ENCODE measurements at regions not wholly inside any gene's neighbourhood (a gene's known extent, or its start where the extent isn't known, plus 50 kb on each side); places are given as distances from the start of the nearest gene placed in this dataset.

DNA sequence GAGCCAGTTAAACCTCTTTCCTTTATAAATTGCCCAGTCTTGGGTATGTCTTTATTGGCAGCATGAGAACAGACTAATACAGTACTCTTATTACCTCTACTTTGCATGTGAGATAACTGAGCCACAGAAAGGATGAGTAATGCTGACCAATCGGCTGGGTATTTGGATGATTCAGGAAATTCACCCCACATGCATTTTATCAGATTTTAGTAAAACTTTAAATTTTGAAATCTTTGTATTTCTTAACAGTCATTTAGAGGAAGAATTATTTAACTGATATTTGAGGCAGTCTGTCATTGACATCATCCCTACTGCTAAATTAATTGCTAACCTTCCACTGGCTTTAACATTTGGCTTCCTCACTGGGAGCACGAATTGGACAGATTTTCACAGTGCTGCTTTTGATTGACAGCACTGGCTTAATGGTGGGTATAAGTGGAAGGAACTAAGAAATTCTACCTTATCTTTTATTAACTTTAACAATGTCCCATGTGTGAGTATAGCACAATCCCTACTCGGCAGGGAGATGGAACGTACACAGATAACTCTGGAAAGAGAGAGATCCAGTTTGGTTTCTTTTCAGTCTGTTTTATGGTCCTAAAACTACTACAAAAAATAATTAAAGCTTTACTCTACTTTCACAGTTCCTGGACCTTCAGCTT lies 261.0 kb downstream of the DACT1 start:
- no peak for DNase-seq
- intact Hi-C loops (cut with DNase I) = no loop called here
- no peaks in the 10 kb centered on the region for H3K27me3 ChIP-seq (ENCODE audit: control insufficient read depth in 1 of 2, insufficient read depth in 2 of 2, low read length in 1 of 2)
- no peak overlapping the region for H3K27ac ChIP-seq (ENCODE audit: low read depth in 1 of 2, low read length in 2 of 2)
- no peak overlapping the region for H3K4me3 ChIP-seq (ENCODE audit: low read length in 2 of 2)
- WGBS, 2 donors = 72 to 81% methylated on average over 4 of the region's 4 CpGs
- peaks cover 2% of the 10 kb centered on the region for H3K9me3 ChIP-seq (ENCODE audit: control insufficient read depth, low read length)
- ATAC-seq (ENCODE audit: low FRiP score) = no peak
- H3K4me1 ChIP-seq (ENCODE audit: control insufficient read depth in 1 of 2, insufficient read depth in 2 of 2, low read length in 2 of 2) = no peaks in the 10 kb centered on the region
- no peaks in the 10 kb centered on the region for H3K36me3 ChIP-seq (ENCODE audit: control insufficient read depth in 1 of 2, insufficient read depth in 2 of 2, low read length in 1 of 2)

DNA sequence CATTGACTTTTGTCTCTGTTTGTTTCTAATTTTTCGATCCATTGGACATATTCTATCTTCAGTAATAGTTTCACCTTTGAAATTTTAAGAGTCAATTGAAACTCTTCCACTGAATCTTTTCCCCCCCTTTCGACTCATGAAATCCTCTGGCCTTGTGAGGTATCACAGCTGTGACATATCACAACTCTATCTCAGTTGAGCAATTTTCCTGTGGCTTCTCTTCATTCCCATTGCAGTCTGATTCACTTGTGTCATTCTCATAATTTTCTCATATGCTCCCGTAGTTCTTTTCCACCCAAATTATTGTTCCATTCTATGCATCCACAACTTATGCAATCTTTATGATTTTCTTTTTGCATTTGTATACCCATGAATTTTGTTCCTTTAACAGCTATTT lies 261.6 kb downstream of the DACT1 start:
- ATAC-seq (ENCODE audit: low FRiP score) (no peak), DNase-seq (no peak)
- Histone ChIP-seq H3K27me3 (ENCODE audit: control insufficient read depth in 1 of 2, insufficient read depth in 2 of 2, low read length in 1 of 2) (no peaks in the 10 kb centered on the region), H3K9me3 (ENCODE audit: control insufficient read depth, low read length) (peaks cover 2% of the 10 kb centered on the region), H3K4me1 (ENCODE audit: control insufficient read depth in 1 of 2, insufficient read depth in 2 of 2, low read length in 2 of 2) (no peaks in the 10 kb centered on the region), H3K36me3 (ENCODE audit: control insufficient read depth in 1 of 2, insufficient read depth in 2 of 2, low read length in 1 of 2) (no peaks in the 10 kb centered on the region), H3K27ac (ENCODE audit: low read depth in 1 of 2, low read length in 2 of 2) (no peak overlapping the region), H3K4me3 (ENCODE audit: low read length in 2 of 2) (no peak overlapping the region)
- intact Hi-C loops (cut with DNase I) = no loop called here
- WGBS, 2 donors = 85 to 94% methylated on average over 3 of the region's 3 CpGs

DNA sequence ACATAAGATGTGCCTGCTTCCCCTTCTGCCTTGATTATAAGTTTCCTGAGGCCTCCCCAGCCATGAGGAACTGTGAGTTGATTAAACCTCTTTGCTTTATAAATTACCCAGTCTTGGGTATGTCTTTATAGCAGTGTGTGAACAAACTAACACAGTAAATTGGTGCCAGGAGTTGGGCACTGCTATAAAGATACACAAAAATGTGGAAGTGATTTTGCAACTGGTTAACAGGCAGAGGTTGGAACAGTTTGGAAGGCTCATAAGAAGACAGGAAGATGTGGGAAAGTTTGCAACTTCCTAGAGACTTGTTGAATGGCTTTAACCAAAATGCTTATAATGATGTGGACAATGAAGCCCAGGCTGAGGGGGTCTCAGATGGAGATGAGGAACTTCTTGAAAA lies 264.1 kb downstream of the DACT1 start:
- ATAC-seq (ENCODE audit: low FRiP score) (no peak), DNase-seq (no peak)
- H3K4me3 ChIP-seq (ENCODE audit: low read length in 2 of 2) = no peak overlapping the region
- H3K36me3 ChIP-seq (ENCODE audit: control insufficient read depth in 1 of 2, insufficient read depth in 2 of 2, low read length in 1 of 2) = no peaks in the 10 kb centered on the region
- intact Hi-C loops (cut with DNase I) = no loop called here
- no peak overlapping the region for H3K27ac ChIP-seq (ENCODE audit: low read depth in 1 of 2, low read length in 2 of 2)
- H3K4me1 ChIP-seq (ENCODE audit: control insufficient read depth in 1 of 2, insufficient read depth in 2 of 2, low read length in 2 of 2) = no peaks in the 10 kb centered on the region
- peaks cover under 1% of the 10 kb centered on the region for H3K9me3 ChIP-seq (ENCODE audit: control insufficient read depth, low read length)
- H3K27me3 ChIP-seq (ENCODE audit: control insufficient read depth in 1 of 2, insufficient read depth in 2 of 2, low read length in 1 of 2) = no peaks in the 10 kb centered on the region

DNA sequence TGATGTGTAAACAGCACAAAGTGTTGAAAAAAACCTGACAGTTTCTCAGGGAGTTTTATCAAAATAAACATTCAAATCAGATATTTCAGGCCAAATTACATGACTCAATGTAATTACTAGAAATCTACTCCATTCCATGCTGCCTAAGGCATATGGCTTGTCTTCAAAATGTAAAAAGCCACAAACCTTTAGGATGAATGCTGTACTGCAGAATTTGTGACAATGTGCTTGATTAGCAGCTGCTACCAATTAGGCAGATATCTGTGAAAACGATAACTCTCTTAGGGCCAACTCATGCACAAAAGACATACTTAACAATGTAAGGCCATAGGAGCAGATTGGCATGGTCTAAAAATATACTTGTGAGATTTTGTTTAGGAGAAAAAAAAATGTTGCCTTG lies 267.0 kb downstream of the DACT1 start:
- Histone ChIP-seq H3K9me3 (ENCODE audit: control insufficient read depth, low read length) (no peaks in the 10 kb centered on the region), H3K4me1 (ENCODE audit: control insufficient read depth in 1 of 2, insufficient read depth in 2 of 2, low read length in 2 of 2) (no peaks in the 10 kb centered on the region), H3K27ac (ENCODE audit: low read depth in 1 of 2, low read length in 2 of 2) (no peak overlapping the region), H3K27me3 (ENCODE audit: control insufficient read depth in 1 of 2, insufficient read depth in 2 of 2, low read length in 1 of 2) (peaks cover 0 to 1% of the 10 kb centered on the region in 2 donors), H3K4me3 (ENCODE audit: low read length in 2 of 2) (no peak overlapping the region), H3K36me3 (ENCODE audit: control insufficient read depth in 1 of 2, insufficient read depth in 2 of 2, low read length in 1 of 2) (no peaks in the 10 kb centered on the region)
- no peak for ATAC-seq (ENCODE audit: low FRiP score)
- intact Hi-C loops (cut with DNase I) = no loop called here
- DNase-seq = no peak
- WGBS, 2 donors = 28 to 49% methylated on average over 1 of the region's 1 CpG

DNA sequence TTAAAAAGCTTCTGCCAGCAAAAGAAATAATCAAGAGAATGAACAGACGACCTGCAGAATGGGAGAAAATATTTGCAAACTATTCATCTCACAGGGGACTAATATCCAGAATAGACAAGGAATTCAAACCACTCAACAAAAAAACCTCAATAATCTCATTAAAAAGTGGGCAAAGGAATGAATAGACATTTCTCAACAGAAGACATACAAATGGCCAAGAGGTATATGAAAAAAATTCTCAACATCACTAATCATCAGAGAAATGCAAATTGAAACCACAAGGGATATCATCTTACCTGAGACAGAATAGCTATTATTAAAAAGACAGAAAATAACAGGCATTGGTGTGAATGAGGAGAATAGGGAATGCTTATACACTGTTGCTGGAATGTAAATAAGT lies 270.0 kb downstream of the DACT1 start:
- Histone ChIP-seq H3K36me3 (ENCODE audit: control insufficient read depth in 1 of 2, insufficient read depth in 2 of 2, low read length in 1 of 2) (no peaks in the 10 kb centered on the region), H3K27me3 (ENCODE audit: control insufficient read depth in 1 of 2, insufficient read depth in 2 of 2, low read length in 1 of 2) (peaks cover 0 to 1% of the 10 kb centered on the region in 2 donors), H3K9me3 (ENCODE audit: control insufficient read depth, low read length) (no peaks in the 10 kb centered on the region), H3K27ac (ENCODE audit: low read depth in 1 of 2, low read length in 2 of 2) (no peak overlapping the region), H3K4me3 (ENCODE audit: low read length in 2 of 2) (no peak overlapping the region), H3K4me1 (ENCODE audit: control insufficient read depth in 1 of 2, insufficient read depth in 2 of 2, low read length in 2 of 2) (no peaks in the 10 kb centered on the region)
- WGBS, 2 donors = 21 to 50% methylated on average over 1 of the region's 1 CpG
- no peak for ATAC-seq (ENCODE audit: low FRiP score)
- intact Hi-C loops (cut with DNase I) = no loop called here
- DNase-seq = no peak

DNA sequence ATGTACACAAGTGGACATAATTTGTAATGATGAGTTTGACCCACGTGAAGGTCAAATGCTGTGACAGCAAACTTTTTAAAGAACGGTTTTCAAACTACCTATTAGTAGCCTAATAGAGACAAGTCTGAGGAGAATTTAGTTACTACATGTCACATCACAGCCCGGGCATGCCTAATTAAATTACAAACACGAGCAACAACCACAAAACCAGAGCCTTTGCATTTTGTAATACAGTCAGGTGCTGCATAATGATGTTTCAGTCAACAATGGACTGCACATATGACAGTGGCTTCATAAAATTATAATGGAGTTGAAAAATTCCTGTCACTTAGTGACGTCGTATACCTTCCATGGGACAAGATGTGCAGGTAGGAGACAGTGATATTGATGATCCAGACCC lies 274.5 kb downstream of the DACT1 start:
- intact Hi-C loops (cut with DNase I) = no loop called here
- Histone ChIP-seq H3K27me3 (ENCODE audit: control insufficient read depth in 1 of 2, insufficient read depth in 2 of 2, low read length in 1 of 2) (peaks cover 0 to 1% of the 10 kb centered on the region in 2 donors), H3K4me3 (ENCODE audit: low read length in 2 of 2) (no peak overlapping the region), H3K4me1 (ENCODE audit: control insufficient read depth in 1 of 2, insufficient read depth in 2 of 2, low read length in 2 of 2) (no peaks in the 10 kb centered on the region), H3K27ac (ENCODE audit: low read depth in 1 of 2, low read length in 2 of 2) (no peak overlapping the region), H3K36me3 (ENCODE audit: control insufficient read depth in 1 of 2, insufficient read depth in 2 of 2, low read length in 1 of 2) (no peaks in the 10 kb centered on the region), H3K9me3 (ENCODE audit: control insufficient read depth, low read length) (no peaks in the 10 kb centered on the region)
- ATAC-seq (ENCODE audit: low FRiP score) = no peak
- WGBS, 2 donors = 84 to 90% methylated on average over 6 of the region's 6 CpGs
- no peak for DNase-seq

DNA sequence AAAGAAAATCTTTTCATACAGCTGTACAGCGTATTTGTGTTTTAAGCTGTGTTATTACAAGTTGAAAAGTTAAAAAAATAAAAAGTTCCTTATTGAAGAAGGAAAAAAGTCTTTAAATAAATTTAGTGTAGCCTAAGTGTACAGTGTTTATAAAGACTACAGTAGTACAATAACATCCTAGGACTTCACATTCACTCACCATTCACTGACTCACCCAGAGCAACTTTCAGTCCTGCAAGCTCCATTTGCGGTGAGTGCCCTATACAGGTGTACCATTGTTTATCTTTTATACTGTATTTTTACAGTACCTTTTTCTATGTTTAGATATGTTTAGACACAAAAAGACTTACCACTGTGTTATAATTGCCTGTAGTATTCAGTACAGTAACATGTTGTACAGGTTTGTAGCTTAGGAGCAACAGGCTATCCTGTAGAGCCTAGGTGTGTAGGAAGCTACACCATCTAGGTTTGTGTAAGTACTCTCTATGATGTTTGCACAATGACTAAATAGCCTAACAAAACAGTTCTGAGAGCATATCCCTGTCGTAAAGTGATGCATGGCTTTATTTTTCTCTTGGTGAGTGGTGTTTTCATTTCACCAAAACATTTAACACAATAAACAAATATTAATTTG lies 275.2 kb downstream of the DACT1 start:
- ATAC-seq (ENCODE audit: low FRiP score) (no peak), DNase-seq (no peak)
- H3K4me3 ChIP-seq (ENCODE audit: low read length in 2 of 2) = no peak overlapping the region
- intact Hi-C loops (cut with DNase I) = no loop called here
- H3K27me3 ChIP-seq (ENCODE audit: control insufficient read depth in 1 of 2, insufficient read depth in 2 of 2, low read length in 1 of 2) = peaks cover 0 to 1% of the 10 kb centered on the region in 2 donors
- no peaks in the 10 kb centered on the region for H3K36me3 ChIP-seq (ENCODE audit: control insufficient read depth in 1 of 2, insufficient read depth in 2 of 2, low read length in 1 of 2)
- no peaks in the 10 kb centered on the region for H3K9me3 ChIP-seq (ENCODE audit: control insufficient read depth, low read length)
- WGBS, 2 donors = 87 to 92% methylated on average over 3 of the region's 3 CpGs
- H3K27ac ChIP-seq (ENCODE audit: low read depth in 1 of 2, low read length in 2 of 2) = no peak overlapping the region
- H3K4me1 ChIP-seq (ENCODE audit: control insufficient read depth in 1 of 2, insufficient read depth in 2 of 2, low read length in 2 of 2) = no peaks in the 10 kb centered on the region

DNA sequence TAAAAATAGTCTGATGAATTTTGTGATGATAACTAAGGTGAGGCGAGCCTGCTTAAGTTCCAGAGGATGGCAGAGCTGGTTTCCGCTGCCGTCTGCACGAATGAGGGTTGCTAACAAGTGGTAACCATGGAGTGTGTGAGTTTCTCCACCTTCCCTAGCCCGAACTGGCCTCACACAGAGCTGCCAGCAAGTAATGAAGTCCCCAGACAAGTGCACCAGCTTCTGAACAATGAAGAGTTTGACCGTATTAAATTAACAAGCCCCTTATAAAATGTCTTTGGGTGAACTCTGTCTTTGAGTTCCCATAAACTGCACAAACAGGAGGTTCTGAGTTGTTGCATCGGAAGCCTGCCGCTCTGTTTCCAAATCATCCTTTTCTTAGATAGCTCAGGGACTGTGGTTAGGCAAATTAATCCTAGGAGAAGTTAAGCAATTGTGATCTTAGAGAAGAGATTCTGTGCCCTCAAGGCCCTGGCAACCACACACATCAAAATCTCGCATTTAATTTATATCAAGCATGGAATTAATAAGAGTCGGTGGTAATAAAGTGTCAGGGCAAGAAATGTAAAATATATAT lies 274.1 kb upstream of the DAAM1 start:
- Histone ChIP-seq H3K9me3 (ENCODE audit: control insufficient read depth, low read length) (no peaks in the 10 kb centered on the region), H3K27ac (ENCODE audit: low read depth in 1 of 2, low read length in 2 of 2) (no peak overlapping the region), H3K4me1 (ENCODE audit: control insufficient read depth in 1 of 2, insufficient read depth in 2 of 2, low read length in 2 of 2) (no peaks in the 10 kb centered on the region), H3K36me3 (ENCODE audit: control insufficient read depth in 1 of 2, insufficient read depth in 2 of 2, low read length in 1 of 2) (no peaks in the 10 kb centered on the region), H3K4me3 (ENCODE audit: low read length in 2 of 2) (no peak overlapping the region), H3K27me3 (ENCODE audit: control insufficient read depth in 1 of 2, insufficient read depth in 2 of 2, low read length in 1 of 2) (peaks cover 0 to under 1% of the 10 kb centered on the region in 2 donors)
- 73 to 77% methylated on average over 10 of the region's 10 CpGs for WGBS, 2 donors
- intact Hi-C loops (cut with DNase I) = no loop called here
- ATAC-seq (ENCODE audit: low FRiP score) (no peak), DNase-seq (no peak)

DNA sequence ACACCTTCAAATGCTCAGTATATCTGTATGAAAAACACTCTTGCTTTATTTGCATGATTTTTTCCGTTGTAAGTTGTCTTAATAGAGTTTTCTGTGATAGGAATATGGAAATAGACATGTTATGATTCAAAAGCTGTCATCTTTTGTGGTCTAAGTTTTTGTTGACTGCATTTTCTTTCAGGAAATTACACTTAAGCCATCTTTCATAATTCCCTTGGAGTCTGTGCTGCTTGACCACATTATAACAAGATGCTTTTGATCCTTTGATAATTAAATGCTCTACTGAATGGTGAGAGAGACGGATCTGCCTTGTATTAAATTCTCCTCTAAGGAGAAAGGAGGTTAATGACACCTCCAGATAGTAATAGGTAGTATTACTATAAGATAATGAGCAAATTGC lies 272.8 kb upstream of the DAAM1 start:
- ATAC-seq (ENCODE audit: low FRiP score) (no peak), DNase-seq (no peak)
- Histone ChIP-seq H3K27me3 (ENCODE audit: control insufficient read depth in 1 of 2, insufficient read depth in 2 of 2, low read length in 1 of 2) (no peaks in the 10 kb centered on the region), H3K36me3 (ENCODE audit: control insufficient read depth in 1 of 2, insufficient read depth in 2 of 2, low read length in 1 of 2) (no peaks in the 10 kb centered on the region), H3K27ac (ENCODE audit: low read depth in 1 of 2, low read length in 2 of 2) (no peak overlapping the region), H3K4me1 (ENCODE audit: control insufficient read depth in 1 of 2, insufficient read depth in 2 of 2, low read length in 2 of 2) (no peaks in the 10 kb centered on the region), H3K4me3 (ENCODE audit: low read length in 2 of 2) (no peak overlapping the region), H3K9me3 (ENCODE audit: control insufficient read depth, low read length) (no peaks in the 10 kb centered on the region)
- 83 to 86% methylated on average over 2 of the region's 2 CpGs for WGBS, 2 donors
- intact Hi-C loops (cut with DNase I) = no loop called here
